ENCODE measurements at regions not wholly inside any gene's neighbourhood (a gene's known extent, or its start where the extent isn't known, plus 50 kb on each side); places are given as distances from the start of the nearest gene placed in this dataset.
"Not testable (repeated sequence)": the region's sequence is repeated elsewhere in the genome, so short reads cannot be mapped to it uniquely, and the experiment has no call there.

- DNase-seq, result no peak
Observed at GRCh38 chr3:59404851-59405250, 355.0 kb upstream of the CFAP20DC start.

GRCh38 chr3:59404064-59404463, 354.2 kb upstream of the CFAP20DC start:
- no peak for DNase-seq

- no peak for DNase-seq
Observed at GRCh38 chr3:59401924-59402323, 352.1 kb upstream of the CFAP20DC start.

- no peak for DNase-seq
Observed at GRCh38 chr3:59392116-59392515, 342.3 kb upstream of the CFAP20DC start.

GRCh38 chr3:59391131-59391530, 341.3 kb upstream of the CFAP20DC start:
- no peak for DNase-seq

- DNase-seq, result no peak
Observed at GRCh38 chr3:59388555-59389270, 338.9 kb upstream of the CFAP20DC start.

- DNase-seq, result no peak
Observed at GRCh38 chr3:59386165-59386564, 336.3 kb upstream of the CFAP20DC start.

GRCh38 chr3:59385547-59385946, 335.7 kb upstream of the CFAP20DC start:
- DNase-seq, result no peak

- no peak for DNase-seq
Observed at GRCh38 chr3:59381282-59381681, 331.5 kb upstream of the CFAP20DC start.

- DNase-seq, result no peak
Observed at GRCh38 chr3:59380146-59380545, 330.3 kb upstream of the CFAP20DC start.

- DNase-seq, result no peak
Observed at GRCh38 chr3:59374818-59375211, 325.0 kb upstream of the CFAP20DC start.

- no peak for DNase-seq
Observed at GRCh38 chr3:59374091-59374817, 324.4 kb upstream of the CFAP20DC start.

- no peak for DNase-seq
Observed at GRCh38 chr3:59372346-59372745, 322.5 kb upstream of the CFAP20DC start.

- DNase-seq, result no peak
Observed at GRCh38 chr3:59368900-59369675, 319.3 kb upstream of the CFAP20DC start.

- no peak for DNase-seq
Observed at GRCh38 chr3:59367150-59367549, 317.3 kb upstream of the CFAP20DC start.

- DNase-seq, result no peak
Observed at GRCh38 chr3:59366218-59366617, 316.4 kb upstream of the CFAP20DC start.

GRCh38 chr3:59364496-59364895, 314.7 kb upstream of the CFAP20DC start:
- DNase-seq, result no peak

GRCh38 chr3:59360312-59360711, 310.5 kb upstream of the CFAP20DC start:
- not testable (repeated sequence) for DNase-seq

GRCh38 chr3:59341459-59341858, 291.6 kb upstream of the CFAP20DC start:
- DNase-seq, result no peak

GRCh38 chr3:59339818-59340217, 290.0 kb upstream of the CFAP20DC start:
- no peak for DNase-seq

- no peak for DNase-seq
Observed at GRCh38 chr3:59338934-59339333, 289.1 kb upstream of the CFAP20DC start.

- DNase-seq, result no peak
Observed at GRCh38 chr3:59335338-59335737, 285.5 kb upstream of the CFAP20DC start.

GRCh38 chr3:59334585-59334984, 284.8 kb upstream of the CFAP20DC start:
- DNase-seq, result no peak

GRCh38 chr3:59327376-59327808, 277.6 kb upstream of the CFAP20DC start:
- DNase-seq, result no peak
